ENCODE measurements at regions not wholly inside any gene's neighbourhood (a gene's known extent, or its start where the extent isn't known, plus 50 kb on each side); places are given as distances from the start of the nearest gene placed in this dataset.
A peak's percentile ranks its signal among the peaks of the same experiment; 100 is the strongest.

- peak; percentile 71 for FAIRE-seq
- CTCF ChIA-PET (ENCODE audit: low intra/inter-chr PET ratio, low total read pairs), result no interaction called here
- H3K4me3 ChIP-seq (replicated peaks in 1 of 3; ENCODE audit: insufficient read depth in 1 of 3, low read depth in 2 of 3, low read length in 3 of 3), result no peak overlapping the region
- TF ChIP-seq USF2 (IDR thresholded peaks at IDR 0.05; ENCODE audit: low read depth, low read length) (no peak), USF2 (CRISPR knock-in tag; IDR thresholded peaks at IDR 0.05; ENCODE audit: borderline replicate concordance) (no peak), CBX1 (IDR thresholded peaks at IDR 0.05; ENCODE audit: low read depth) (no peak), ZNF737 (CRISPR knock-in tag; IDR thresholded peaks at IDR 0.05; ENCODE audit: borderline replicate concordance) (no peak), PHF21A (CRISPR knock-in tag; IDR thresholded peaks at IDR 0.05) (no peak), ZNF10 (CRISPR knock-in tag; IDR thresholded peaks at IDR 0.05; ENCODE audit: borderline replicate concordance, low read depth) (no peak), EZH2 (conservative IDR thresholded peaks at IDR 0.05; ENCODE audit: low read depth, low read length) (peak; percentile 43; the same call in 1 of the 2 replicates), PRDM15 (CRISPR knock-in tag; IDR thresholded peaks at IDR 0.05) (no peak)
Observed at GRCh38 chr20:63121749-63122405, 94.1 kb downstream of the YTHDF1 start.

More at GRCh38 chr20:63121749-63122405, 94.1 kb downstream of the YTHDF1 start:
- DNase-seq (ENCODE audit: low spot score), result no peak
- no peak for ATAC-seq
- H2AFZ ChIP-seq (ENCODE audit: low read length), result no peak overlapping the region
- WGBS (ENCODE audit: low lambda C conversion rate), result 16% methylated on average over 19 of the region's 23 CpGs
- no peaks in the 10 kb centered on the region for H3K36me3 ChIP-seq (replicated peaks in 1 of 2; ENCODE audit: control insufficient read depth in 1 of 2, insufficient read depth in 2 of 2, low read length in 2 of 2)
- no peak overlapping the region for H3K9ac ChIP-seq (ENCODE audit: insufficient read depth, low read depth, low read length)
- H3K9me3 ChIP-seq (ENCODE audit: low read length), result no peaks in the 10 kb centered on the region
- no peak overlapping the region for H3K4me2 ChIP-seq (ENCODE audit: low read depth, low read length)
- no peak overlapping the region for H3K27ac ChIP-seq (ENCODE audit: extremely low read length, insufficient read depth, low read length)
- in situ Hi-C loops (cut with HindIII; ENCODE audit: extremely low pct_ligation_motif_present, low pct_unique_long_range_greater_than_20kb), result no loop called here
- POLR2A ChIA-PET, result no interaction called here
- BruUV-seq (replicated peaks), result no TSS peak
- intact Hi-C loops (cut with micrococcal nuclease; ENCODE audit: unreplicated experiment), result no loop called here
- peaks cover 24 to 98% of the 10 kb centered on the region in 2 experiments for H3K27me3 ChIP-seq (ENCODE audit: control insufficient read depth in 1 of 2, insufficient read depth in 2 of 2, low read length in 2 of 2)
- H3K79me2 ChIP-seq (ENCODE audit: insufficient read depth, low read length), result no peaks in the 10 kb centered on the region
- H4K20me1 ChIP-seq (ENCODE audit: insufficient read depth, low read length), result peaks cover 18% of the 10 kb centered on the region; the same call in 1 of the 2 replicates
- no peaks in the 10 kb centered on the region for H3K4me1 ChIP-seq (ENCODE audit: insufficient read depth, low read length)

Data from HepG2 (cell line).